Thyroid gland (tissue), 4 donors: ENCODE measurements at regions not wholly inside any gene's neighbourhood (a gene's known extent, or its start where the extent isn't known, plus 50 kb on each side); places are given as distances from the start of the nearest gene placed in this dataset.

ENCODE experiments used
- POLR2A ChIP-seq, 2 donors: fragments of 450-650 bp; IDR thresholded peaks; one replicate each; pipeline ENCODE4 v1.6.1; 2017; ENCODE audit warnings: antibody characterized with exemption in 2 of 2, mild to moderate bottlenecking in 2 of 2, moderate library complexity in 1 of 2
- TF ChIP-seq, protein P1 (sequence below), 6 experiments: fragments of 200-600 bp in 3 of 6; fragments of 450-650 bp in 3 of 6; sonication (generic) in 3 of 6; IDR thresholded peaks; one replicate each; pipeline ENCODE4 v1.5.1; 2016 to 2019; ENCODE audit warnings: antibody characterized with exemption in 6 of 6, mild to moderate bottlenecking in 2 of 6, inconsistent platforms in 1 of 6, moderate library complexity in 1 of 6

DNA sequence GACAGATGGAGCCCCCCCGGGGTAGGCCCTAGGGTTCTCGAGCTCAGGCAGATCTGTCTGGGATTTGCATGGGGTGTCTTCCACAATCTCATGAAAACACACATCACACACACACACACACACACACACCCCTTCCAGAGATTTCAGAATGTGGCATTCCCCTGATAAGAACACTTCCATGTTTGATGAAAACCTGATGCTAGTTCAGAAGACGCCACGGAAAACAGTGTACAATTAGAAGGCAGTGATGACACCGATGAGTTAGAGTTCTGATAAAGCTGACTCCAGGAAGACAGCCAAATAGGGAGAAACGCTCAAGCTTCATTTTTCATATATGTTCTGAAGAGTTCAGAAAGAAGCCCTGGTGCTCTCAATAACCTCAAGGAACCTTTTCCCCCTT, 438.7 kb upstream of the JARID2 start:
- TF ChIP-seq, protein P1, sequence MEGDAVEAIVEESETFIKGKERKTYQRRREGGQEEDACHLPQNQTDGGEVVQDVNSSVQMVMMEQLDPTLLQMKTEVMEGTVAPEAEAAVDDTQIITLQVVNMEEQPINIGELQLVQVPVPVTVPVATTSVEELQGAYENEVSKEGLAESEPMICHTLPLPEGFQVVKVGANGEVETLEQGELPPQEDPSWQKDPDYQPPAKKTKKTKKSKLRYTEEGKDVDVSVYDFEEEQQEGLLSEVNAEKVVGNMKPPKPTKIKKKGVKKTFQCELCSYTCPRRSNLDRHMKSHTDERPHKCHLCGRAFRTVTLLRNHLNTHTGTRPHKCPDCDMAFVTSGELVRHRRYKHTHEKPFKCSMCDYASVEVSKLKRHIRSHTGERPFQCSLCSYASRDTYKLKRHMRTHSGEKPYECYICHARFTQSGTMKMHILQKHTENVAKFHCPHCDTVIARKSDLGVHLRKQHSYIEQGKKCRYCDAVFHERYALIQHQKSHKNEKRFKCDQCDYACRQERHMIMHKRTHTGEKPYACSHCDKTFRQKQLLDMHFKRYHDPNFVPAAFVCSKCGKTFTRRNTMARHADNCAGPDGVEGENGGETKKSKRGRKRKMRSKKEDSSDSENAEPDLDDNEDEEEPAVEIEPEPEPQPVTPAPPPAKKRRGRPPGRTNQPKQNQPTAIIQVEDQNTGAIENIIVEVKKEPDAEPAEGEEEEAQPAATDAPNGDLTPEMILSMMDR (IDR thresholded peaks at IDR 0.05): no peak
- TF ChIP-seq POLR2A (IDR thresholded peaks at IDR 0.05): no peak
